22Rv1 (cell line): ENCODE measurements at regions not wholly inside any gene's neighbourhood (a gene's known extent, or its start where the extent isn't known, plus 50 kb on each side); places are given as distances from the start of the nearest gene placed in this dataset.

Experiments used
- CTCF ChIP-seq: fragments of 450-650 bp; IDR thresholded peaks from 2 replicates; pipeline ENCODE4 v1.5.1; 2017; ENCODE audit warnings: mild to moderate bottlenecking
- ZFX ChIP-seq: fragments of 450-650 bp; IDR thresholded peaks from 2 replicates; pipeline ENCODE4 v1.6.1; 2017; ENCODE audit warnings: antibody characterized with exemption, borderline replicate concordance

GRCh38 chr2:190811811-190812210, 68.8 kb upstream of the GLS start:
- no peak for TF ChIP-seq CTCF
- TF ChIP-seq ZFX, result no peak
